ENCODE measurements at regions not wholly inside any gene's neighbourhood (a gene's known extent, or its start where the extent isn't known, plus 50 kb on each side); places are given as distances from the start of the nearest gene placed in this dataset.

GRCh38 chr4:71081192-71081591 lies 87.7 kb downstream of the DCK start:
- no peak overlapping the region for H3K27ac Mint-ChIP-seq
- no peaks in the 10 kb centered on the region for H3K9me3 Mint-ChIP-seq
- no peak for TF ChIP-seq CTCF (IDR thresholded peaks at IDR 0.05)
- no peaks in the 10 kb centered on the region for H3K4me1 Mint-ChIP-seq
- H3K4me3 Mint-ChIP-seq: no peak overlapping the region
- no peak for DNase-seq
- H3K27me3 Mint-ChIP-seq (ENCODE audit: low read depth, poor library complexity): no peaks in the 10 kb centered on the region
- H3K36me3 Mint-ChIP-seq (ENCODE audit: low read depth): no peaks in the 10 kb centered on the region

GRCh38 chr4:71093745-71094144 lies 100.3 kb downstream of the DCK start:
- no peak for TF ChIP-seq CTCF (IDR thresholded peaks at IDR 0.05)
- no peak for DNase-seq
- Mint-ChIP-seq H3K27ac (no peak overlapping the region), H3K36me3 (ENCODE audit: low read depth) (no peaks in the 10 kb centered on the region), H3K4me1 (no peaks in the 10 kb centered on the region), H3K9me3 (peaks cover 30% of the 10 kb centered on the region), H3K27me3 (ENCODE audit: low read depth, poor library complexity) (no peaks in the 10 kb centered on the region), H3K4me3 (no peak overlapping the region)

GRCh38 chr4:71094201-71094600 lies 100.8 kb downstream of the DCK start:
- Mint-ChIP-seq H3K27ac (no peak overlapping the region), H3K4me3 (no peak overlapping the region), H3K9me3 (peaks cover 25% of the 10 kb centered on the region), H3K27me3 (ENCODE audit: low read depth, poor library complexity) (no peaks in the 10 kb centered on the region), H3K4me1 (no peaks in the 10 kb centered on the region), H3K36me3 (ENCODE audit: low read depth) (no peaks in the 10 kb centered on the region)
- no peak for DNase-seq
- TF ChIP-seq CTCF (IDR thresholded peaks at IDR 0.05): no peak

- TF ChIP-seq CTCF (IDR thresholded peaks at IDR 0.05): no peak
- H3K36me3 Mint-ChIP-seq (ENCODE audit: low read depth): no peaks in the 10 kb centered on the region
- H3K9me3 Mint-ChIP-seq: peaks cover 19% of the 10 kb centered on the region
- H3K27me3 Mint-ChIP-seq (ENCODE audit: low read depth, poor library complexity): no peaks in the 10 kb centered on the region
- H3K27ac Mint-ChIP-seq: no peak overlapping the region
- no peak for DNase-seq
- no peak overlapping the region for H3K4me3 Mint-ChIP-seq
- H3K4me1 Mint-ChIP-seq: no peaks in the 10 kb centered on the region
These were observed 101.7 kb downstream of the DCK start for GRCh38 chr4:71095141-71095540.

- TF ChIP-seq CTCF (IDR thresholded peaks at IDR 0.05): no peak
- H3K9me3 Mint-ChIP-seq: peaks cover 19% of the 10 kb centered on the region
- no peak overlapping the region for H3K4me3 Mint-ChIP-seq
- no peak for DNase-seq
- H3K4me1 Mint-ChIP-seq: no peaks in the 10 kb centered on the region
- no peaks in the 10 kb centered on the region for H3K36me3 Mint-ChIP-seq (ENCODE audit: low read depth)
- H3K27ac Mint-ChIP-seq: no peak overlapping the region
- peaks cover 2% of the 10 kb centered on the region for H3K27me3 Mint-ChIP-seq (ENCODE audit: low read depth, poor library complexity)
These were observed 102.1 kb downstream of the DCK start for GRCh38 chr4:71095545-71095944.

GRCh38 chr4:71107726-71108125 lies 114.3 kb downstream of the DCK start:
- Mint-ChIP-seq H3K27me3 (ENCODE audit: low read depth, poor library complexity) (no peaks in the 10 kb centered on the region), H3K36me3 (ENCODE audit: low read depth) (no peaks in the 10 kb centered on the region), H3K4me3 (no peak overlapping the region), H3K27ac (no peak overlapping the region), H3K9me3 (peaks cover 11% of the 10 kb centered on the region), H3K4me1 (peaks cover 7% of the 10 kb centered on the region)
- TF ChIP-seq CTCF (IDR thresholded peaks at IDR 0.05): no peak
- no peak for DNase-seq

Measured in nephron progenitor cell (in vitro differentiated cells).